Stimulated activated CD8-positive, alpha-beta memory T cell treated with anti-CD3 and anti-CD28 coated beads, Interleukin-7, amount 100 ng/mL, for 24 hours (primary cell): ENCODE measurements at regions not wholly inside any gene's neighbourhood (a gene's known extent, or its start where the extent isn't known, plus 50 kb on each side); places are given as distances from the start of the nearest gene placed in this dataset.
"Not testable (repeated sequence)": the region's sequence is repeated elsewhere in the genome, so short reads cannot be mapped to it uniquely, and the experiment has no call there.

Source experiments
- DNase-seq: peaks from one replicate; pipeline ENCODE4 v3.0.0-alpha.2; 2020; ENCODE audit warnings: low read depth

DNA sequence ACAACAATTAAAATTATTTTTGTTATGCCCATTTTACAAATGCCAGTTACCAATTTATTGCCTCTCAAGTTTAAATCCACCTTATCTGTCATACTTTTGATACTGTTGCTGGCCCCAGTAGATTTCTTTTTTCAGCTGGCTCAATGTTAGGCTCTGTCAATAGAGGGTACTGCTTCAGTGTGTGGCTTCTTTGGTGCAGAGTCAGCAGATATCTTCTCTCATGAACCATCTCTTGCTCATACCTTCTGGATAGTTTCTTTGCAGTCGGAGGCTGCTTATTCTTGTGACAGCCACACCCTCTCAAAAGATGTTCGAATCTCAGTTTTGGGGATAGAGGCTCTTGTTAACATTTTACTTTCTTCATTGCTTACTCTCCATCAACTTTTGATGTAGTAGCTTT is 849.9 kb upstream of the SEMA6A start:
- DNase-seq: no peak

- no peak for DNase-seq
Observed at GRCh38 chr5:117417501-117417900, 842.9 kb upstream of the SEMA6A start.

DNA sequence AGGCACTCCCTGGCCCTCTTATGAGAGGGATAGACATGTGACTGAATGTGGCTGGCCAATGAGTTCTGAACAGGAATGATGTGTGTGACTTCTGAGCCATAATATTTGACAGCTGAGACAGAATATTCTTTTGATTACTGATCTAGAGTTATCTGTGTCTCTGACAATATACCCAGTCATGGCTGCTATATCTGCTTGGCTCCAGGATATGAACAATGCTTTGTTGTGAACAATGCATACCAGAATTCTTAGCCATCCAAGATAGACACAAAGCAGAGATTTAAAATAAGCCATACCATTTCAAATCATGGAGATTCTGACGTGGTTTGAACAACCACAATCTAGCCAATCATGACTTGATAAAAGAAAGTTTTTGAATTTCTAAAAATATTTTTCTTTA is 840.3 kb upstream of the SEMA6A start:
- DNase-seq: no peak

- no peak for DNase-seq
Observed at GRCh38 chr5:117411701-117412100, 837.1 kb upstream of the SEMA6A start.

DNA sequence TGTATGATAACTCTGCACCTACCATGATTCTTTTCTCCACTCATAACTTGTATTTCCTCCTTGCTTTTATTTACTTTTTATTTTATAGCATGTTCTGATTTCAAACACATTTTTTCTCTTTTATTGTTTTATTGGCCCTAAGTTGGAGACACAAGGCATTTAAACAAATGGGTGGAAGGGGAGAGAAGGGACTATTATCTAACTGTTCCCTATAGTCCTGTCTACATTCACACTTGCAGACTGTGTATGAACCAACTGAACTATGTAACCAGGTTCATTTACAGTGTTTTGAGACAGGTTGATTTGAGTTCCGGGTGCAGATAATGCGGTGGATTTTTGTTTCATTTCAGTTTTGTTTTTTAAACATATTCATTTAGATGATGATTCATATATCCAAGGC is 830.6 kb upstream of the SEMA6A start:
- no peak for DNase-seq

GRCh38 chr5:117394506-117395157 is 820.0 kb upstream of the SEMA6A start:
- no peak for DNase-seq

GRCh38 chr5:117393125-117393524 is 818.5 kb upstream of the SEMA6A start:
- no peak for DNase-seq

GRCh38 chr5:117380316-117380715 is 805.7 kb upstream of the SEMA6A start:
- no peak for DNase-seq

GRCh38 chr5:117379521-117379920 is 804.9 kb upstream of the SEMA6A start:
- DNase-seq: no peak

GRCh38 chr5:117376748-117377147 is 802.1 kb upstream of the SEMA6A start:
- DNase-seq: no peak

DNA sequence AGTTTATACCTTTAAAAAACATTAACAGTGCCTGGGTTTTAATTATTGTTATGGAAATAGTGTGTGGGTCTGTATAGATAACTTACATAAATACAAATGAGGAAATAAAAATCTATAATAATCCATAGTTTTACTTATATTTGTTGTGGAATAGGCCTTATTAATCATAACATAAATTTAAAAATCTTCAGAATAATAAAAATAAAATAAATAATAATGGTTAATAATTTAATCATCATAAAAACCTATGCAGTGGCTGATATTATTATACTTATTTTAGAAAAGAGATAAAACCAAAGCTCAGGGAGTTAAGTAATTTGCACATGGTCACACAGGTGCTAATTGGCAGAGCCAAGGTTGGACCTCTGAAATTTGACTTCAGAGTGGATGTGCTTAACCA is 785.3 kb upstream of the SEMA6A start:
- DNase-seq: no peak

DNA sequence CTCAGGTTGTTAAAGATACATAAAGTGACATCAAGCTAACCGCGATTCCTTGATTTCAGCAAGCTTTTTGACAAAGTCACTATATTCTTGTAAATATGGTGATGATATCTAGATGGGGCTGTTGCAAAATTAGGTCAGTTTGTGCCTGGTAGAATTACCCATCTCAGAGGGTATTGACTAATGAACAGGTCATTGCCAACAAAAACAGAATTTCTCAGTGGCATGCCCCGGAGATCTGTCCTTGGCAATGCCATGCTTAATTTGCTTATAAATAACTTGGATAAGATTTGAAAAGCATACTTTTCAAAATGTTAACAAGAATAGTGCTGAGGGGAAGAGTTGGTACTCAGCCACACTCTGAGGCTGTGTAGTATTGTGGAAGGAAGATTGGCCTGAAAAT is 783.3 kb upstream of the SEMA6A start:
- DNase-seq: no peak

GRCh38 chr5:117347280-117347679 is 772.7 kb upstream of the SEMA6A start:
- DNase-seq: no peak

GRCh38 chr5:117343726-117344125 is 769.1 kb upstream of the SEMA6A start:
- DNase-seq: not testable (repeated sequence)

- DNase-seq: no peak
Observed at GRCh38 chr5:117337064-117337749, 762.6 kb upstream of the SEMA6A start.

- no peak for DNase-seq
Observed at GRCh38 chr5:117336208-117336607, 761.6 kb upstream of the SEMA6A start.

DNA sequence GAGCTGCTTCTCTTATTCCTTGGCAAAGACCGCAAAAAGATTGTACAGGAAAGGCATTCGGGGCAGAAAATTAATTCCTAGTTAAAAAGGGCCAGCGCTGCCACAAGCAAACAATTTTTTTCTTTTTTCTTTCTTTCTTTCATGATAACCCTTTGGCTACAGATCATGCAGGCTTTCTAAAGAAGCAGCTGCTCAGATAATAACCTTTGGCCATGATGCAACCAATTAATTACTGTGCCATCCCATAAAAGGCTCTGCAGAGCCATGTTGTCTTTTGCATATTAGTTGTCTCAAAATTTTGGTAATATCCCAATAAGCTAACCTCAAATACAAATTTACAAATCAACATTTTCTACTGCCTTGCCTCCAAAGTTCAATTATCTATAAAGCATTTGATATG is 758.4 kb upstream of the SEMA6A start:
- DNase-seq: no peak

GRCh38 chr5:117332341-117332740 is 757.7 kb upstream of the SEMA6A start:
- DNase-seq: no peak

DNA sequence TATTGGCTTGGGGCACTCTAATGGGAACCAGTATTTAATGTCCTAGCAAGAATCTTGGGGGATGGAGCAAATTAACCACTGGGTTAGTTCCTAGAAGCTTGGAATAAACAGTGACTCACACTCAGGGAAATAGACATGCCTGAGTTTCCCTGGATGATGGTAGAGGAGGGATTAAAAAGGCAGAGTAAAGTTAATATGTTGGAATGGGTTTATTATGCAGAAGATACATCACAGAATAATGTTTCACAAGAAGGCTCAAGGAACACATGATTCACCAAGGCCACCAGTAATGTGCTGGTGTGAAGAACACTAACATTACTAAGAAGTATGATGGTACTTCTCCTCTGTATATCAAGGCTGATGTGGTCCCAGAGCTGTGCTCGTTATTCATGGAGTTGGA is 752.9 kb upstream of the SEMA6A start:
- DNase-seq: no peak

GRCh38 chr5:117326997-117327396 is 752.4 kb upstream of the SEMA6A start:
- DNase-seq: no peak

- no peak for DNase-seq
Observed at GRCh38 chr5:117318528-117318927, 743.9 kb upstream of the SEMA6A start.

DNA sequence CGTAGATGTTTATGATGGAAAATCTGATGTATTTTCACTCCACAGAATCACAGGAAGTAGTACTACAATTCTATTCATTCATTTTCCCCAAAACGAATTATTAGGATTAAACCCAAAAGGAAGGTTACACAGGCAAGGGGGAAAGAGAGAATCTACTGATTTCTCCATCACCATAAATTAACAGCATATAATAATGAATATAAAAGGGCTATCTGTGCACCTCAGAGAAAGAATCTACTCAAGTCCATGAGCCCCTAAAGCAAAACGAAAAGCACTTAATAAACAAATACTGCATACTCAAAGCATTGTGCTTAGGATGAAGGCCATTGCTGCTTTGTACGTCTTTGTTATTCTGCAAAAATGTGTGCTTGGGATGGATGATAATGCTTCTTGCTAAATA is 740.5 kb upstream of the SEMA6A start:
- DNase-seq: no peak

GRCh38 chr5:117304512-117305107 is 730.0 kb upstream of the SEMA6A start:
- DNase-seq: not testable (repeated sequence)

DNA sequence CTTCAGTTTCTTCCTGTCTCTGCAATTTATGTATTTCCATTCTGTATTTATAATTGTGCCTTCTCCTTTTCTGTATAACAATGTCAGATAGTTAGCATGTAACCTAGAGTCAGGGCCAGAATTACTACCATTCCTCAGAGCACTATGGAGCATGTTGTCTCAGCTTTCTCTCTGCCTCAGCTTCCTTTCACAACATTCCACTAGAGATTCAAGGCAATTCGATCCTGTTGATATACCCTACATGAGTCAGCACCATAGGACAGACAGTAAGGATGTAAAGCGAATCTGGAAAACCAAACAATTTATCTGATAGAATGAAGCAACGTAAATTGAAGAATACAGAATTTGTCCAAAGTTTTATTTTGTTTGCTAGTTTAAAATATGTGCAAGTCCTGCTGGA is 728.3 kb upstream of the SEMA6A start:
- no peak for DNase-seq
